GM19452 (cell line): ENCODE measurements at regions not wholly inside any gene's neighbourhood (a gene's known extent, or its start where the extent isn't known, plus 50 kb on each side); places are given as distances from the start of the nearest gene placed in this dataset.
"Not testable (repeated sequence)": the region's sequence is repeated elsewhere in the genome, so short reads cannot be mapped to it uniquely, and the experiment has no call there.

Experiments
- ATAC-seq: cut with Tn5 transposase; IDR thresholded peaks from one replicate; pipeline ENCODE4 v1.9.1; 2021; ENCODE audit not compliant: unreplicated experiment

DNA sequence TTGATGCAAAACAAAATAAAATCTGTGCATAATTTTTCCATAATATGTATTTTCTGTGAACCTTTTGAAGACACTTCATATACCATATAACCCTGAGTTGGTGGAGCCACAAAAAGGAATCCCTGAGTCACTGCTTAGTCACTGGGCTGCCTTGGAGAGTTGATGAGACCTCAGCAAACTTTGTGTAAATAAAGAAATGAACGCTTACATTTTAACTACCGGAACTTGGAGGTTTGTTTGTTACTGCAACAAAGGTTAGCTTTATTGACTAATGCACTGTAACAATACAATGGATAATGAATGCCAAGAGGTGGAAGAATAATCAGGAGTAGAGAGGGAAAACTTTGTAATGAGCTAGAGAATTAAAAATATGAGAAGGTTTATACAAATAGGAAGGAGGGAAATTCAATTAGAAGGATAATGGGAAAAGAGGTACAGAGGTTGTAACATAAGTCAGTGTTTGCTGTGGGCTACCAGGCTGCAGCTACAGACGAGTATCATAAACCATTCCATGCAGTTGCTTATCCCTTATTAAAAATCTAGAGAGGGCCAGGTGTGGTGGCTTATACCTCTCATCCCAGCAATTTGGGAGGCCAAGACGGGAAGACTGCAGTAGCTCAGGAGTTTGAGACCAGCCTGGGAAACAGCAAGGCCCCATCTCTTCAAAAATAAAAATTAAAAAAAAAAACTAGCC lies 1042.1 kb downstream of the TYW1 start:
- ATAC-seq = no peak

DNA sequence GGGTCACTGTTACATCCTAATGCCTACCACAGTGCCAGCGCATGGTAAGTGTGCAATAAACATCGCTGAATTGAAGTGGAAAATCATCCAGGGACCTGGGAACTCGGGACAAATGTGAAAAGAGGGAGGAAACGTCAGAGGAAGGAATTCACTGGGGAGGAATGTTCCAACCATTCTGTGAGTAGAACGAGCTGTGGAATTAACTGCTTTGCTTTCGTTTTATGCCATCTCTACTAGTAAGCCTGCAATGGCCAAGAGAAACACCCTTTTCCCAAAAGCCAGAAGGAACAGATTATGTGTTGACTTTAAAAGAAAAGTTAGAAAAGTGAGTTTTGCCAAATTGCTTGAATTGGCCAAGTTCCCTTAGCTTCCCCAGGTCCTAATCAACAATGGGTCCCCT lies 1044.9 kb downstream of the TYW1 start:
- no peak for ATAC-seq

DNA sequence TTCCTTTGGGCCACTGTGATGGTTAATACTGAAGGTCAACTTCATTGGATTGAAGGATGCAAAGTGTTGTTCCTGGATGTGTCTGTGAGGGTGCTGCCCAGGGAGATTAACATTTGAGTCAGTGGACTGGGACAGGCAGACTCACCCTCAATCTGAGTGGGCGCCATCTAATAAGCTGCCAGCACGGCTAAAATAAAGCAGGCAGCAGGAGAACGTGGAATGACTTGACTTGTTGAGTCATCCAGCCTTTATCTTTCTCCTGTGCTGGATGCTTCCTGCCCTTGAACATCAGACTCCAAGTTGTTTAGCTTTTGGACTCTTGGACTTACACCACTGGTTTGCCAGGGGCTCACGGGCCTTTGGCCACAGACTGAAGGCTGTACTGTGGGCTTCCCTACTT lies 1046.9 kb downstream of the TYW1 start:
- ATAC-seq = no peak

DNA sequence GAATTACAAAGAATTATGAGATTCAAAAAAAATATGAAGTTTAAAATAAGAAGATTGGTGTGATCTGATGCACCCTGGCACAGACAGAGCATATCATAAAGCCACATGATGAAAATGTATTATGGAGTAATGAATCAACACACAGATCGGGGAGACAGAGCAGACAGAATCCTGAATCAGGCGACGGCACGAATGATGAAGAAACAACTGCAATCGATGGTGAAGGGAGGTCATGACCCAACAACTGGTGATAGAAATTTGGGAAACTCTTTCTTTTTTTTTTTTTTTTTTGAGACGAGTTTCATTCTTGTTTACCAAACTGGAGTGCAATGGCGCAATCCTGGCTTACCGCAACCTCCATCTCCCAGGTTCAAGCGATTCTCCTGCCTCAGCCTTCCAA lies 1054.0 kb downstream of the TYW1 start:
- no peak for ATAC-seq

DNA sequence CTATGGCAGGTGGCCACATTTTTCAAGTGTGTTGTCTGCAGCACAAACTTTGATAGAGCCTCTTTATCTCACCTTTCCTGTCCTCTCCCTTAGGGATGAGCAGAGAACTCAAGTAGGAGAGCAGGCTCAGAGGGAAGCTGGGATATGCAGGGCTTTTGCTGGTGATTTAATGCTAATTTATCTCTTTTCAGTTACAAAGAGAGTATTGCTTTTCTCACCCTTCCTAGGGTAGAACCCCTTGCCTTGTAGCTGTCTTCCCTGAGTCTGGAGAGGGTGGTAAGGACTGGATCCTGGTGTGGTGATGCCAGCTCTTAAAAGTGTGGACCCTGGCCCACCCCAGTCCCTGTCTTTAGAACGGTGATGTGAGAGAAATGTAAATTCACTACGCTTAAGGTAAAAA lies 1061.4 kb downstream of the TYW1 start:
- ATAC-seq = no peak

DNA sequence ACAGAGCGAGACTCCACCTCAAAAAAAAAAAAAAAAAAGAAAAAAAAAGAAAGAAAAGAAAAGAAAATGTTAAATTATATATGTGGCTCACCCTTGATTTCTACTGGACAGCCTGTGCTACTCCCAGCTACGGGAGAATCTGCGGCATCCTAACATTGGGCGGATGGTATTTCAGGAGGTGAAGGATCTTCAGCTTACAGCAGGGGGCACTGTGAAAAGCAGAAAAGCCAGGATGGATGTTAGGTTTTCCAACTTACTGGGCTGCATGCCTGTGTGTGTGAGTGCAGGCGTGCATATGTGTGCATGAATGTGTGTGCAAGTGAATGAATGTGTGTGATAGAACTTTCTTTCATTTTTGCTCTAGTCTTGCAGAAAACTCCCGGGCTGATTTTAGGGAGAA lies 1066.5 kb downstream of the TYW1 start:
- ATAC-seq = no peak

DNA sequence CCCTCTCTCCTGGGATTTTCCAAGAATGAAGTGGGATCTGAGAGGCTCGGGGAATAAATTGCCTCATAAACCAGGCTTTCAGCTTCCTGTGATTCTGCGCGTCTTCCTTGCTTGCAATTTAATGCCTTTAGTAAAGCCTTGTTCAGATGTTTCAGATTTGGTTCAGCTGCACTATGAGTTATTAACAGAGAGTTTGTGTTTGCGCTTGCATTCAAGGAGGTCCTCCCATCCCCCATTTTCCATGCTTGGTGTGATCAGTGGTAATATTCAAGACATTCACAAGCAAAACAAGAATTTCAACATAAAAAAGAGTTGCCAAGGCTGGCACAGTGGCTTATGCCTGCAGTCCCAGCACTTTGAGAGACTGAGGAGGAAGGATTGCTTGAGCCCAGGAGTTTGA lies 1068.9 kb downstream of the TYW1 start:
- no peak for ATAC-seq

DNA sequence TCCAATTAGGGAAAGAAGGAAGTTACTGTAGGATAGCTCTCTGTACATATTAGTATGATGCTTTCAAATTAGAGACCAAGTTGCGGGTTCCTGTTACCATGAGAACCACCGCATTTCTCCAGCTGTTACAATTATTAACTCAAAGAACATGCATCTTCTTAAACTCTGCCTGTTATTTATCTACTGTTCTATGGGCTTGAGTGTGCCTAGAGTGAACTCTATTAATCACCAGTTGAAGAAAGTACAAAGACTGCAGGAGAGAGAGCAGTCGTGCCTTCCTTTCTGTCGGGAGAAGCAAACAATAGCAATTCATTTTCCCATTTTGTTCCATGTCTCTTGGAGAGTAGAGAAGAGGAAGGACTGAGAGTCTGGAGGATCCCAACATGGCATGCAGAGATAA lies 1071.2 kb downstream of the TYW1 start:
- no peak for ATAC-seq

DNA sequence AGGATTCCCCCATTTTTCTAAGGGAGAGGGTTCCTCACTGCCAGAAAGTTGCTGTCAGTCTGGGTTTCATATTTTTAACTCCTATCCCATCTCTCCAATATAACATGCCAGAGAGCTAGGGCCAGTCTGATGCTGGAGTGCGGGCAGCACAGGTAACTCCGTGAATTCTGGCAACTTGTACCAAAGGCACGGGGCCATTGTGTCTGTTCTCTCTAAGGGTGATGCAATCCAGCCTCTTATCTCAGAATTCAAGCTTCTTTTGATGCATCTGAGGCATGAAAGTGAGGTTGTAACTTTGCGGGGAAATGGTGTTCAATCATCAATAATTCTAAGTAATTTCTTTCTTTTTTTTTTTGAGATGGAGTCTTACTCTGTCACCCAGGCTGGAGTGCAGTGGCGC lies 1074.4 kb downstream of the TYW1 start:
- ATAC-seq = no peak

DNA sequence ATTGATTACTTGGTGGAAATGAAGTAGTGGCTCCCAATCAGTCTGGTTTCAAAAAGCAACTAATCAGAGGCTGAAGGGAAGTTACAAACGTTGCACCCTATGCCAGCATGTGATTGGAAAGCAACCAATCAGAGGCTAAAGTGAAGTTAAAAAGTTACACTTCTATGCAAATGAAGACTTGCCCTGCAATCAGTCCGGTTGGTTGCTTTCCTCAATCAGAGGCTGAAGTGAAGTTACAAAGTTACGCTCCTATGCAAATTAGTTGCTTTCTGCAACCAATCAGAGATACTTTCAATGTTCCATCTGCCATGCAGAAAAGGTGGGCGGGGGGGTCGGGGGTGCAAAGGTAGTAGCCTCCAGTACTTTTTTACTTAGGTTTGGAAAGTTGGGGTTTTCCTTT lies 1077.1 kb downstream of the TYW1 start:
- no peak for ATAC-seq

DNA sequence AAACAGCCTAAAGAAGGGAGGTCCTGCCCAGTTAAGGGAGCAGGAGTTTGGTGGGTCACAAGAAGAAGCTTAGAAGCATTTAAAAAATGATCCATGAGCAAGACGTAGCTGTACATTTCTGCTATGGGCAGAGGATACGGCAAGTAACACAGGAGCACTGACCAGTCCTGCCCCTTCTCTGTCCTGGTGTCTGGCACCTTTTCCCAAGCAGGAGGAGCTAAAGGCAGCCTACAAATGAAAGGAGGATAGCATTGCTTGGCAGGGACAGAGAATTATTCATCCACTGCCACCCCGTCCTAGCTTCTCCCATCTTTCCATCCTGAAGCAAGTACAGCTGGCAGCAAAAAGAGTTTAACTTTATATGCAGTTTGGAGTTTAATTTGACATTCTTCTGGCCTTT lies 1077.6 kb downstream of the TYW1 start:
- no peak for ATAC-seq

DNA sequence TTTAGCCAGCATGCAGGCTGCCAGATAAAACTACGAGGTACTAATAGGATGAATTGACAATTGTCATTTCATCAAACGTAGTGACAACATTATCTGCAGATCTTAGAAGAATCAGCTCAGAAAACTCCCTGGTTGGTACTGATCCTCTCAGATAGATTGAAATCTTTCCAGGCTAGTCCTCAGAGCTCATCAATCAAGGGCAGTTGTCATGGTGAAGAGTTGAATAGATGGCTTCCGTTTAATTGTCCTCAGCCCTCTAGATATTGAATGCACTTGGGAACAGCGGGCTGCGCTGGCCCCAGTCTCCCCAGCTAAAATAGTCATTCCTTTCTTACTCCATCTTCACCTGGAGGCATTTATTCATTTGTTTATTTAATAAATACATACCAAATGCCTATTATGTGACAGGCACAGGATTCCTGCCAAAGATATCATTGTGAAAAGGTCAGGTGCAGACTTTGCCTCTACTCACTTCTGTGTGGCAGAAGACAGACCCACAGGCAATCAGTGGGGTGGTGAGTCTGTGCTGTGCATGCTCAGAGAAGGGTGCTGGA lies 1081.6 kb downstream of the TYW1 start:
- ATAC-seq = no peak

DNA sequence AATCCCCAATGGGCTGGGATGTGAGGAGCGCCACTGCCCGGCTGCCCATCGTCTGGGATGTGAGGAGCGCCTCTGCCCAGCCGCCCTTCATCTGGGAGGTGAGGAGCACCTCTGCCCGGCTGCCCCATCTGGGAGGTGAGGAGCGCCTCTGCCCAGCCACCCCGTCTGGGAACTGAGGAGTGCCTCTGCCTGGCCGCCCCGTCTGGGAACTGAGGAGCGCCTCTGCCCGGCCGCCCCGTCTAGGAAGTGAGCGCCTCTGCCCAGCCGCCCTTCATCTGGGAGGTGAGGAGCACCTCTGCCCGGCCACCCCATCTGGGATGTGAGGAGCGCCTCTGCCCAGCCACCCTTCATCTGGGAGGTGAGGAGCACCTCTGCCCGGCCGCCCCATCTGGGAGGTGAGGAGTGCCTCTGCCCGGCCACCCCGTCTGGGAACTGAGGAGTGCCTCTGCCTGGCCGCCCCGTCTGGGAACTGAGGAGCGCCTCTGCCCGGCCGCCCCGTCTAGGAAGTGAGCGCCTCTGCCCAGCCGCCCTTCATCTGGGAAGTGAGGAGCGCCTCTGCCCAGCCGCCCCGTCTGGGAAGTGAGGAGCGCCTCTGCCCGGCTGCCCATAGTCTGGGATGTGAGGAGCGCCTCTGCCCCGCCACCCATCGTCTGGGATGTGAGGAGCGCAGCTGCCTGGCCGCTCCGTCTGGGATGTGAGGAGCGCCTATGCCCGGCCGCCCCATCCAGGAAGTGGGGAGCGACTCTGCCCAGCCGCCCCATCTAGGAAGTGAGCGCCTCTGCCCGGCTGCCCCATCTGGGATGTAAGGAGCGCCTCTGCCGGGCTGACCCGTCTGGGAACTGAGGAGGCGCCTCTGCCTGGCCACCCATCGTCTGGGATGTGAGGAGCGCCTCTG lies 1085.7 kb downstream of the TYW1 start:
- ATAC-seq = not testable (repeated sequence)

DNA sequence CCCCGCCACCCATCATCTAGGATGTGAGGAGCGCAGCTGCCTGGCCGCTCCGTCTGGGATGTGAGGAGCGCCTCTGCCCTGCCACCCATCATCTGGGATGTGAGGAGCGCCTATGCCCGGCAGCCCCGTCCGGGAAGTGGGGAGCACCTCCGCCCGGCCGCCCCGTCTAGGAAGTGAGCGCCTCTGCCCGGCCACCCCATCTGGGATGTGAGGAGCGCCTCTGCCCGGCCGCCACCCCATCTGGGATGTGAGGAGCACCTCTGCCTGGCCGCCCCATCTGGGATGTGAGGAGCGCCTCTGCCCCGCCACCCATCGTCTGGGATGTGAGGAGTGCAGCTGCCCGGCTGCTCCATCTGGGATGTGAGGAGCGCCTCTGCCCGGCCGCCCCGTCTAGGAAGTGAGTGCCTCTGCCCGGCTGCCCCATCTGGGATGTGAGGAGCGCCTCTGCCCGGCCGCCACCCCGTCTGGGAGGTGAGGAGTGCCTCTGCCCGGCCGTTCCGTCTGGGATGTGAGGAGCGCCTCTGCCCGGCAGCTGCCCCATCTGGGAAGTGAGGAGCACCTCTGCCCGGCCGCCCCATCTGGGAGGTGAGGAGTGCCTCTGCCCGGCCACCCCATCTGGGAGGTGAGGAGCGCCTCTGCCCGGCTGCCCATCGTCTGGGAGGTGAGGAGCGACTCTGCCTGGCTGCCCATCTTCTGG lies 1086.5 kb downstream of the TYW1 start:
- ATAC-seq = not testable (repeated sequence)

DNA sequence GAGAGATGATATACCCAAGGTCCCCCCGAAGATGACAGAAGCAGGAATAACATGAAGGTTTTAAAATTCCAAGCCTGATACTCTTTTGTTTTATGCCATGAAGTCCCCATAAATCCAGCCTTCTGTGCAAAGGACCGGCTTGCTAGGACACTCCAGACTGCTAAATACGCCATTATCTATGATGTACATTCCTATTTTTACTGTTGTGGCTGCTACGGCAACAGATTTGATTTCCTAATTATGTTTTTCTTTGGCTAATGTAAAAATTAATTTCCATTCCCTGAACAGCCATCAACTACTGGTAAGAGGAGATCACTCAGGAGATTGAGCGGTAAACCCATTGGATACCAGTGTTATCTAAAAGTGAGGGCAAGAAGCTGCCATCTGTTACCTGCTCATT lies 1090.8 kb downstream of the TYW1 start:
- no peak for ATAC-seq

DNA sequence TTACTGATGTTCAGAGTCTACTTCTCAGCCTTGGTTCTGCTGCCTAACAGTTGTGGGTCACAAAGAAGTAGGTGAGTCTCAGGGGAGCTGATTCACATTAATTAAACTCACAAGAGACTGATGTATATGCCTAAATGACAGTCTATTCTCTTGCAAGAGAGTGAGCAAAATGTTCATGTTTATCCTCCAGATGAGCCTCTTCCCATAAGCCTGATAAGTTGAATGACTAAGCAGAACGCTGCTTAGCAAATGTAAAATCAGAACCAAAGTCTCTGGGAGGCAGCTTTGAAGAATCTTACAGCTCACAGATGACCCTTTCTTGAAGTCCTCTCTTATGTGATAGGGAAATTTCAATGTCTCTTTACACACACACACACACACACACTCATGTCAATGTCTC lies 1092.2 kb downstream of the TYW1 start:
- ATAC-seq = no peak

DNA sequence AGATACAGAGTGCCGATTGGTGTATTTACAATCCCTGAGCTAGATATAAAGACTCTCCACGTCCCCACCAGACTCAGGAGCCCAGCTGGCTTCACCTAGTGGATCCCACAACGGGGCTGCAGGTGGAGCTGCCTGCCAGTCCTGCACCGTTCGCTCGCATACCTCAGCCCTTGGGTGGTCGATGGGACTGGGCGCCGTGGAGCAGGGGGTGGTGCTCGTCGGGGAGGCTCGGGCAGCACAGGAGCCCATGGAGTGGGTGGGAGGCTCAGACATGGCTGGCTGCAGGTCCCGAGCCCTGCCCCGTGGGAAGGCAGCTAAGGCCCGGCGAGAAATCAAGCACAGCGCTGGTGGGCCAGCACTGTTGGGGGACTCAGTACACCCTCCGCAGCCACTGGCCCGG lies 1093.6 kb downstream of the TYW1 start:
- ATAC-seq = not testable (repeated sequence)

DNA sequence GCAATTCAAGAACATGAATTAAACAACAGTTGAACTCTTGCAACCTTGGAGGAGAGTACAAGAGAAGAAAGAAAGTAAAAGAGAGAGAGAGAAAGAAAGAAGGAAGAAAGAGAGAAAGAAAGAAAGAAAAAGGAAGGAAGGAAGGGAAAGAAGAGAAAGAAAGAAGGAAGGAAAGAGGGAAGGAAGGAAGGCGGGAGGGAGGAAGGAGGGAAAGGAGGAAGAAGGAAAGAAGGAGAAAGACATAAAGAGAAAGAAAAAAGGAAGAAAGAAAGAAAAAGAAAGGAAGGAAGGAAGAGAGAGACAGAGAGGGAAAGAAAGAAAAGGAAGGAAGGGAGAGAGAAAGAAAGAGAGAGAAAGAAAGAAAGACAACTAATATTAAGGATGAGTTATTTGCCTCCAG lies 1106.7 kb downstream of the TYW1 start:
- ATAC-seq = no peak

DNA sequence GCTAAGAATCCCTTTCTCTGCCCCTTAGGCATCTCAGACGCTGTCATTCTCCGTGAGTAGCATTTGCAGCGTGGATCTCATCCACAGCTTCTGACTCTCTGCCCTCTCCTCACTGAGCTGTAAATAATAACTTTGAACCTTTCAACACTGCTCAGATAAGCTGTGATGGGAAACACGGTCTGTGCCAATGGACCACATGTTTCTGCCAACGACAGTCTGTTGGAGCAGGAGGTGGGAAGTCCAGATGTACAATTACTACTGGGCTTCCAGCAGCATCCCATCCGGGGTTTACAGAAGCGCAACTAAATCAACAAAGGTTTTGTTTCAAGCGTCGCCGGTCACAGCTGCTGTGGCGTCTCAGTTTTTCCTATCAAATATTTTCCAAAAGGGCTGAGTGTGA lies 1110.6 kb downstream of the TYW1 start:
- no peak for ATAC-seq

DNA sequence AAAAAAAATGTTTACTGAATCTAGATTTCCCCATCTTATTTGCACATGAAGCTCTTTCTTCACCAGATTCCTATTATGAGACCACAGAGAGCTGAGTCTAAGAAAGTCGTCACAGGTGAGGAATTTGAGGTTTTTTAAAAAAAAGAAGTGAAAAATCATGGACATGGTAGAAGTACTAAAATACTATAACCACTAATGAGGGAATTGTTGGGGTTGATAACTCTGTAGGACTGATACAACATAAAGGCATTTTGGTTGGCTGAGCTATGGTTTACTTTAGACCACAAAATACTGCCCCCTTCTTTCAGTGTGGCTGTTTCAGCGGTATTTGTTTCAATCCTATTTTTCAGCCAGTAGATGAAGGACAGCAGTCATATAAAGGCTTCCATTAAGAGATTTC lies 1111.3 kb downstream of the TYW1 start:
- no peak for ATAC-seq

DNA sequence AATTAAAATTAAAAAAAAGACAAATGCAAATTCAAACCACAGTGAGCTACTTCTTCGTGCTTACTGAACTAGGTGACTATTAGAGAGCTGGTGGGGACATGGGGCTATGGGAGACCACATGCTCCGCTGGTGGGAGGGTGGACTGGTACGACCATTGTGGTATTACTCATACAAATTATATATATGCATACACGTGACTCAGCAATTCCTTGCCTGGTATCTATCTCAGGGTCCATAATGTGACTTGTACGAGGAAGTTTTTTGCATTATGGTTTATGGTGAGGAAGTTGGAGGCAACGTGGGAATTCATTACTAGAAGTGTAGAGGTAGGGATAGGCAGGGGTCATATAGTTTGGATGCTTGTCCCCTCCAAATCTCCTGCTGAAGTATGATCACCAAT lies 1112.7 kb downstream of the TYW1 start:
- ATAC-seq = no peak

DNA sequence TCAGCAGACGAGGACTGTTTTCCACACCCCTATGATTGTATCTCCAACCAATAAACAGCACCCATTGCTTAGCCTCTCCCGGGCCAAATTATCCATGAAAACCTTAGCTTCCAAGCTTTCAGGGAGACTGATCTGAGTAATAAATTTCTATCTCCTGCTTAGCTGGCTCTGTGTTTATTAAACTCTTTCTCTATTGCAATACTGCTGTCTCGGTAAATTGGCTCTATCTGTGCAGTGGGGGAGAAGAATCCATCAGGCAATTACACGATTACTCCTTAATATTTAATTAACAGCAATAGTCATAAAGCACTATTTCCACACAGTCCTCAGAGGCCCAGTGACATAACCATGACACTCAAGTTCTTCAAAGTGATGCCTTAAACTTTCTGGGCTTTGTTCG lies 1122.8 kb downstream of the TYW1 start:
- no peak for ATAC-seq
